SK-N-SH (cell line): ENCODE measurements at regions not wholly inside any gene's neighbourhood (a gene's known extent, or its start where the extent isn't known, plus 50 kb on each side); places are given as distances from the start of the nearest gene placed in this dataset.

Experiments
- CTCF ChIA-PET: fragments of 300-600, 350-600 bp; formaldehyde crosslinking; extraction: SDS; loops from one replicate; lab custom pipeline; 2021; lab: Yijun Ruan, JAX
- POLR2A ChIA-PET: fragments of 350-600 bp; sonication (Branson Sonifier 250); formaldehyde crosslinking; extraction: SDS; loops from one replicate; lab custom pipeline; 2020; ENCODE audit warnings: antibody characterized with exemption, inconsistent platforms; lab: Yijun Ruan, JAX
- DNase-seq: peaks from one replicate; pipeline ENCODE4 v3.0.0; 2012
- H2AFZ ChIP-seq: fragments of 200-600 bp; sonication (generic); 2 replicates; pipeline ENCODE4 v1.8.1; 2016; ENCODE audit warnings: antibody characterized with exemption, mild to moderate bottlenecking, low read depth
- H3F3A ChIP-seq: fragments of 200-600 bp; sonication (generic); replicated peaks from 2 replicates; pipeline ENCODE3; 2016; ENCODE audit warnings: antibody characterized with exemption, mild to moderate bottlenecking; ENCODE audit not compliant: insufficient read depth
- H3K27ac ChIP-seq, 2 experiments: fragments of 200-500 bp in 1 of 2; fragments of 200-600 bp in 1 of 2; sonication (Bioruptor generic) in 1 of 2; sonication (generic), shearing (Covaris generic) in 1 of 2; 2 replicates each; pipeline versions ENCODE4 v1.5.1 to v1.6.1; 2014 to 2016; ENCODE audit warnings: low read depth in 2 of 2, inconsistent platforms in 1 of 2, low read length in 1 of 2, mild to moderate bottlenecking in 1 of 2, mixed read lengths in 1 of 2
- H3K27me3 ChIP-seq: fragments of 200-600 bp; sonication (generic), shearing (Covaris generic); 2 replicates; pipeline ENCODE4 v1.6.1; 2016; ENCODE audit warnings: mixed run types; ENCODE audit not compliant: insufficient read depth
- H3K36me3 ChIP-seq, 2 experiments: fragments of 200-500 bp in 1 of 2; fragments of 200-600 bp in 1 of 2; sonication (Bioruptor generic) in 1 of 2; sonication (generic) in 1 of 2; replicated peaks in 1 of 2; 2 replicates each; pipeline versions ENCODE3 to v1.5.1; 2014 to 2016; ENCODE audit warnings: low read length in 1 of 2, mild to moderate bottlenecking in 1 of 2; ENCODE audit not compliant: insufficient read depth in 2 of 2, control insufficient read depth in 1 of 2
- H3K4me1 ChIP-seq, 2 experiments: fragments of 200-500 bp in 1 of 2; fragments of 200-600 bp in 1 of 2; sonication (Bioruptor generic) in 1 of 2; sonication (generic), shearing (Covaris generic) in 1 of 2; 2 replicates each; pipeline versions ENCODE4 v1.5.1 to v1.6.1; 2014 to 2016; ENCODE audit warnings: low read depth in 1 of 2, low read length in 1 of 2, mixed run types in 1 of 2; ENCODE audit not compliant: insufficient read depth in 2 of 2, control insufficient read depth in 1 of 2
- H3K4me2 ChIP-seq: fragments of 200-600 bp; sonication (generic), shearing (Covaris generic); 2 replicates; pipeline ENCODE4 v1.6.1; 2017; ENCODE audit warnings: mixed run types
- H3K4me3 ChIP-seq, 2 experiments: fragments of 200-500 bp in 1 of 2; fragments of 200-600 bp in 1 of 2; sonication (Bioruptor generic) in 1 of 2; sonication (generic), shearing (Covaris generic) in 1 of 2; 2 replicates each; pipeline versions ENCODE4 v1.5.1 to v1.8.1; 2014 to 2016; ENCODE audit warnings: low read depth in 2 of 2, inconsistent platforms in 1 of 2, low read length in 1 of 2, mild to moderate bottlenecking in 1 of 2, mixed read lengths in 1 of 2, moderate library complexity in 1 of 2
- H3K79me2 ChIP-seq: fragments of 200-600 bp; sonication (generic); 2 replicates; pipeline ENCODE4 v1.8.1; 2017; ENCODE audit warnings: mild to moderate bottlenecking; ENCODE audit not compliant: insufficient read depth
- H3K9ac ChIP-seq: fragments of 200-600 bp; sonication (generic); 2 replicates; pipeline ENCODE4 v1.6.1; 2017; ENCODE audit warnings: mixed run types
- H3K9me2 ChIP-seq: fragments of 200-600 bp; sonication (generic); 2 replicates; pipeline ENCODE4 v1.6.1; 2017; ENCODE audit warnings: mixed run types
- H3K9me3 ChIP-seq: fragments of 200-600 bp; sonication (generic); 2 replicates; pipeline ENCODE4 v1.6.1; 2017; ENCODE audit warnings: mixed run types, mild to moderate bottlenecking, moderate library complexity
- H4K20me1 ChIP-seq: fragments of 200-600 bp; sonication (generic); 2 replicates; pipeline ENCODE4 v1.6.1; 2017; ENCODE audit warnings: mild to moderate bottlenecking, mixed run types; ENCODE audit not compliant: insufficient read depth
- EP300 ChIP-seq, 2 experiments: IDR thresholded peaks; 2 replicates each; pipeline versions ENCODE4 v1.4.0 to v1.6.1; 2012; ENCODE audit warnings: borderline replicate concordance in 1 of 2, low read depth in 1 of 2, low read length in 1 of 2
- EZH2phosphoT487 ChIP-seq: fragments of 200-600 bp; sonication (generic); IDR thresholded peaks from 2 replicates; pipeline ENCODE4 v1.6.1; 2017; ENCODE audit warnings: low read depth, mixed run types, mild to moderate bottlenecking, antibody characterized with exemption, moderate library complexity, borderline replicate concordance
- FOSL2 ChIP-seq: IDR thresholded peaks from 2 replicates; pipeline ENCODE4 v1.4.0; 2012; ENCODE audit warnings: low read depth, mild to moderate bottlenecking, moderate library complexity, borderline replicate concordance
- GATA2 ChIP-seq: sonication (generic); formaldehyde crosslinking; IDR thresholded peaks from 2 replicates; pipeline ENCODE4 v1.5.0; 2020; ENCODE audit warnings: mild to moderate bottlenecking, missing genetic modification reagents
- IRF3 ChIP-seq: fragments of 150-350 bp; IDR thresholded peaks from 2 replicates; pipeline ENCODE4 v1.6.1; 2016; ENCODE audit warnings: mild to moderate bottlenecking, low read depth, low read length
- MEF2A ChIP-seq: IDR thresholded peaks from 2 replicates; pipeline ENCODE4 v1.4.0; 2012; ENCODE audit warnings: low read depth, borderline replicate concordance
- MXI1 ChIP-seq: IDR thresholded peaks from 2 replicates; pipeline ENCODE4 v1.6.1; 2012; ENCODE audit warnings: mild to moderate bottlenecking, low read depth, low read length, improper control_type of control experiment
- POLR2AphosphoS5 ChIP-seq: IDR thresholded peaks from 2 replicates; pipeline ENCODE4 v1.6.1; 2012; ENCODE audit warnings: low read depth, low read length
- RCOR1 ChIP-seq: fragments of 150-350 bp; IDR thresholded peaks from 2 replicates; pipeline ENCODE4 v1.6.1; 2017; ENCODE audit warnings: antibody characterized with exemption, low read length
- RXRA ChIP-seq: IDR thresholded peaks from 2 replicates; pipeline ENCODE4 v1.4.0; 2012; ENCODE audit warnings: low read depth, mild to moderate bottlenecking, borderline replicate concordance
- SMC3 ChIP-seq: IDR thresholded peaks from 2 replicates; pipeline ENCODE4 v1.6.1; 2012; ENCODE audit warnings: low read depth, low read length, improper control_type of control experiment
- USF1 ChIP-seq: IDR thresholded peaks from 2 replicates; pipeline ENCODE4 v1.4.0; 2012; ENCODE audit warnings: low read depth, borderline replicate concordance
- USF2 ChIP-seq: fragments of 150-350 bp; IDR thresholded peaks from 2 replicates; pipeline ENCODE4 v1.6.1; 2017; ENCODE audit warnings: antibody characterized with exemption, low read length, low read depth, borderline replicate concordance
- ZBTB33 ChIP-seq: IDR thresholded peaks from 2 replicates; pipeline ENCODE4 v1.4.0; 2012; ENCODE audit warnings: low read depth, borderline replicate concordance
- WGBS: methylation state at CpG from one replicate; pipeline ENCODE4 v1.1.6; 2017; ENCODE audit warnings: low lambda C conversion rate; 5-methylcytosine and 5-hydroxymethylcytosine counted together
- TF ChIP-seq, protein P1 (sequence below): IDR thresholded peaks from 2 replicates; pipeline ENCODE4 v1.6.1; 2012; ENCODE audit warnings: mild to moderate bottlenecking, low read depth, low read length, moderate library complexity

GRCh38 chr6:91442342-91442741 lies 855.5 kb upstream of the MAP3K7 start:
- no peak overlapping the region for H3K4me3 ChIP-seq
- 2% methylated on average over 2 of the region's 2 CpGs for WGBS
- H3K79me2 ChIP-seq: no peaks in the 10 kb centered on the region
- H3K36me3 ChIP-seq: no peaks in the 10 kb centered on the region
- CTCF ChIA-PET: no interaction called here
- H3K9me3 ChIP-seq: no peaks in the 10 kb centered on the region
- H2AFZ ChIP-seq: peak overlapping the region; percentile 66; the same call in 1 of the 2 replicates
- peaks cover 0 to 4% of the 10 kb centered on the region in 2 experiments; a peak in 1 of 4 replicates for H3K4me1 ChIP-seq
- no peak overlapping the region for H3K9ac ChIP-seq
- no peaks in the 10 kb centered on the region for H3K9me2 ChIP-seq
- peak overlapping the region; percentile 43 for H3K4me2 ChIP-seq
- H3F3A ChIP-seq: no peaks in the 10 kb centered on the region
- H4K20me1 ChIP-seq: no peaks in the 10 kb centered on the region
- POLR2A ChIA-PET: no interaction called here
- TF ChIP-seq RXRA: no peak
- no peak for TF ChIP-seq MEF2A
- TF ChIP-seq FOSL2: no peak
- no peak for TF ChIP-seq MXI1
- no peak for TF ChIP-seq USF1
- TF ChIP-seq, protein P1, sequence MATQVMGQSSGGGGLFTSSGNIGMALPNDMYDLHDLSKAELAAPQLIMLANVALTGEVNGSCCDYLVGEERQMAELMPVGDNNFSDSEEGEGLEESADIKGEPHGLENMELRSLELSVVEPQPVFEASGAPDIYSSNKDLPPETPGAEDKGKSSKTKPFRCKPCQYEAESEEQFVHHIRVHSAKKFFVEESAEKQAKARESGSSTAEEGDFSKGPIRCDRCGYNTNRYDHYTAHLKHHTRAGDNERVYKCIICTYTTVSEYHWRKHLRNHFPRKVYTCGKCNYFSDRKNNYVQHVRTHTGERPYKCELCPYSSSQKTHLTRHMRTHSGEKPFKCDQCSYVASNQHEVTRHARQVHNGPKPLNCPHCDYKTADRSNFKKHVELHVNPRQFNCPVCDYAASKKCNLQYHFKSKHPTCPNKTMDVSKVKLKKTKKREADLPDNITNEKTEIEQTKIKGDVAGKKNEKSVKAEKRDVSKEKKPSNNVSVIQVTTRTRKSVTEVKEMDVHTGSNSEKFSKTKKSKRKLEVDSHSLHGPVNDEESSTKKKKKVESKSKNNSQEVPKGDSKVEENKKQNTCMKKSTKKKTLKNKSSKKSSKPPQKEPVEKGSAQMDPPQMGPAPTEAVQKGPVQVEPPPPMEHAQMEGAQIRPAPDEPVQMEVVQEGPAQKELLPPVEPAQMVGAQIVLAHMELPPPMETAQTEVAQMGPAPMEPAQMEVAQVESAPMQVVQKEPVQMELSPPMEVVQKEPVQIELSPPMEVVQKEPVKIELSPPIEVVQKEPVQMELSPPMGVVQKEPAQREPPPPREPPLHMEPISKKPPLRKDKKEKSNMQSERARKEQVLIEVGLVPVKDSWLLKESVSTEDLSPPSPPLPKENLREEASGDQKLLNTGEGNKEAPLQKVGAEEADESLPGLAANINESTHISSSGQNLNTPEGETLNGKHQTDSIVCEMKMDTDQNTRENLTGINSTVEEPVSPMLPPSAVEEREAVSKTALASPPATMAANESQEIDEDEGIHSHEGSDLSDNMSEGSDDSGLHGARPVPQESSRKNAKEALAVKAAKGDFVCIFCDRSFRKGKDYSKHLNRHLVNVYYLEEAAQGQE: no peak
- no peak for TF ChIP-seq EP300 (IDR thresholded peaks at IDR 0.05; ENCODE audit: borderline replicate concordance in 1 of 2, low read depth in 1 of 2, low read length in 1 of 2)
- TF ChIP-seq USF2: no peak
- no peak for TF ChIP-seq SMC3
- TF ChIP-seq GATA2 (CRISPR knock-in tag): no peak
- TF ChIP-seq EZH2phosphoT487: no peak
- H3K27me3 ChIP-seq: no peaks in the 10 kb centered on the region
- H3K27ac ChIP-seq: no peak overlapping the region
- no peak for DNase-seq

GRCh38 chr6:91438570-91438969 lies 851.7 kb upstream of the MAP3K7 start:
- Histone ChIP-seq H3K4me3 (no peak overlapping the region), H4K20me1 (no peaks in the 10 kb centered on the region), H3K9me2 (no peaks in the 10 kb centered on the region), H2AFZ (no peak overlapping the region), H3K27me3 (no peaks in the 10 kb centered on the region), H3K27ac (no peak overlapping the region), H3K79me2 (no peaks in the 10 kb centered on the region), H3K9ac (no peak overlapping the region), H3K4me1 (peaks cover 0 to 4% of the 10 kb centered on the region in 2 experiments; a peak in 1 of 4 replicates), H3K4me2 (no peak overlapping the region), H3K9me3 (no peaks in the 10 kb centered on the region), H3F3A (no peaks in the 10 kb centered on the region), H3K36me3 (no peaks in the 10 kb centered on the region)
- ChIA-PET CTCF (interaction anchor here (0.6 kb wide), 1 partner anchor 20 kb away, joined by 3 read pairs; no protein-coding TSS in a partner anchor), POLR2A (no interaction called here)
- DNase-seq: no peak
- WGBS: 4% methylated on average over 2 of the region's 2 CpGs
- TF ChIP-seq ZBTB33 (no peak), RCOR1 (no peak), POLR2AphosphoS5 (no peak), IRF3 (no peak)
